Peyer's patch (tissue), 4 donors: ENCODE measurements at regions not wholly inside any gene's neighbourhood (a gene's known extent, or its start where the extent isn't known, plus 50 kb on each side); places are given as distances from the start of the nearest gene placed in this dataset.
A peak's percentile ranks its signal among the peaks of the same experiment; 100 is the strongest.

Experiments used
- DNase-seq, 3 donors: peaks; one replicate each; pipeline ENCODE4 v3.0.0-alpha.2; 2017 to 2019
- H3K27ac ChIP-seq, 4 donors: fragments of 200-600 bp; sonication (generic); one replicate each; pipeline ENCODE4 v1.5.1; 2016 to 2019
- H3K27me3 ChIP-seq, 2 donors: fragments of 200-600 bp; sonication (generic); one replicate each; pipeline ENCODE4 v1.5.1; 2019
- H3K36me3 ChIP-seq, 3 donors: fragments of 200-600 bp; sonication (generic); one replicate each; pipeline ENCODE4 v1.5.1; 2016 to 2019
- H3K4me1 ChIP-seq, 4 donors: fragments of 200-600 bp; sonication (generic); one replicate each; pipeline ENCODE4 v1.5.1; 2016 to 2019
- H3K4me3 ChIP-seq, 4 donors: fragments of 200-600 bp; sonication (generic); 1 replicate in 3 of 4; 2 replicates in 1 of 4; pipeline ENCODE4 v1.5.1; 2016 to 2019; ENCODE audit warnings: mild to moderate bottlenecking in 1 of 4
- H3K9me3 ChIP-seq, 4 donors: fragments of 200-600 bp; sonication (generic); one replicate each; pipeline ENCODE4 v1.5.1; 2016 to 2019; ENCODE audit warnings: mild to moderate bottlenecking in 1 of 4
- CTCF ChIP-seq, 6 experiments: fragments of 450-650 bp in 4 of 6; fragments of 200-600 bp in 2 of 6; sonication (generic) in 1 of 6; IDR thresholded peaks; one replicate each; pipeline ENCODE4 v1.5.1; 2017 to 2019; ENCODE audit warnings: antibody characterized with exemption in 6 of 6, mild to moderate bottlenecking in 3 of 6, moderate library complexity in 1 of 6
- POLR2A ChIP-seq, 2 donors: fragments of 450-650 bp; IDR thresholded peaks; one replicate each; pipeline ENCODE4 v1.5.1; 2017; ENCODE audit warnings: antibody characterized with exemption in 2 of 2, mild to moderate bottlenecking in 2 of 2, moderate library complexity in 2 of 2

GRCh38 chr22:47293368-47294221 lies 531.1 kb downstream of the TBC1D22A start:
- no peaks in the 10 kb centered on the region for H3K27me3 ChIP-seq
- H3K4me1 ChIP-seq, result no peaks in the 10 kb centered on the region
- TF ChIP-seq CTCF (IDR thresholded peaks at IDR 0.05) (no peak), POLR2A (IDR thresholded peaks at IDR 0.05) (no peak)
- H3K27ac ChIP-seq, result peak overlapping the region in 1 of 4 donors; percentile 35
- no peaks in the 10 kb centered on the region for H3K9me3 ChIP-seq
- DNase-seq, result peak in 2 of 3 donors; percentile 31 to 34
- no peaks in the 10 kb centered on the region for H3K36me3 ChIP-seq
- H3K4me3 ChIP-seq, result no peak overlapping the region

- Histone ChIP-seq H3K36me3 (no peaks in the 10 kb centered on the region), H3K9me3 (no peaks in the 10 kb centered on the region), H3K4me1 (no peaks in the 10 kb centered on the region), H3K4me3 (no peak overlapping the region), H3K27ac (peak overlapping the region in 3 of 4 donors; percentile 35 to 49 (median 43)), H3K27me3 (no peaks in the 10 kb centered on the region)
- peak in 2 of 3 donors; percentile 25 to 37 for DNase-seq
- TF ChIP-seq POLR2A (IDR thresholded peaks at IDR 0.05), result no peak
- TF ChIP-seq CTCF (IDR thresholded peaks at IDR 0.05), result no peak
Observed at GRCh38 chr22:47292546-47293320, 530.3 kb downstream of the TBC1D22A start.

GRCh38 chr22:47291565-47292495 lies 529.4 kb downstream of the TBC1D22A start:
- H3K27me3 ChIP-seq, result no peaks in the 10 kb centered on the region
- H3K9me3 ChIP-seq, result no peaks in the 10 kb centered on the region
- H3K4me3 ChIP-seq, result no peak overlapping the region
- H3K36me3 ChIP-seq, result no peaks in the 10 kb centered on the region
- TF ChIP-seq POLR2A (IDR thresholded peaks at IDR 0.05), result no peak
- no peak for TF ChIP-seq CTCF (IDR thresholded peaks at IDR 0.05)
- no peaks in the 10 kb centered on the region for H3K4me1 ChIP-seq
- DNase-seq, result peak in 2 of 3 donors; percentile 24 to 27
- peak overlapping the region in 3 of 4 donors; percentile 5 to 48 (median 19) for H3K27ac ChIP-seq

- TF ChIP-seq CTCF (IDR thresholded peaks at IDR 0.05), result no peak
- TF ChIP-seq POLR2A (IDR thresholded peaks at IDR 0.05), result no peak
- Histone ChIP-seq H3K4me3 (no peak overlapping the region), H3K27me3 (no peaks in the 10 kb centered on the region), H3K9me3 (no peaks in the 10 kb centered on the region), H3K4me1 (no peaks in the 10 kb centered on the region), H3K27ac (no peak overlapping the region), H3K36me3 (no peaks in the 10 kb centered on the region)
- peak in 2 of 3 donors; percentile 32 to 41 for DNase-seq
Observed at GRCh38 chr22:47290706-47291430, 528.4 kb downstream of the TBC1D22A start.
